Endothelial cell of umbilical vein (primary cell): ENCODE measurements at regions not wholly inside any gene's neighbourhood (a gene's known extent, or its start where the extent isn't known, plus 50 kb on each side); places are given as distances from the start of the nearest gene placed in this dataset.

ENCODE experiments used
- BruUV-seq: library from RNA; stranded (reverse); fragments of 400-500 nt; replicated peaks from 2 replicates; lab custom pipeline; 2021; lab: Mats Ljungman, UMichigan
- CTCF ChIA-PET: fragments of 300-600, 350-600 bp; sonication (Branson Sonifier 250); formaldehyde crosslinking; loops from one replicate; lab custom pipeline; 2021; ENCODE audit warnings: antibody characterized with exemption, inconsistent platforms; lab: Charles Lee
- POLR2A ChIA-PET: fragments of 300-600, 350-600 bp; sonication (Branson Sonifier 250); formaldehyde crosslinking; loops from one replicate; lab custom pipeline; 2021; ENCODE audit warnings: antibody characterized with exemption, inconsistent platforms; lab: Charles Lee
- DNase-seq: peaks from one replicate; pipeline ENCODE4 v3.0.0-alpha.2; 2011; ENCODE audit warnings: low read depth, low spot score
- FAIRE-seq: peaks from 2 replicates; lab custom pipeline; 2011; peaks lifted over from hg19 to GRCh38; lab: Jason Lieb, UNC
- H2AFZ ChIP-seq: 2 replicates; pipeline ENCODE4 v1.6.0; 2012; ENCODE audit warnings: low read depth, low read length, control low read depth, inconsistent platforms
- H3K27ac ChIP-seq: 2 replicates; pipeline ENCODE4 v1.5.1; 2011; ENCODE audit warnings: low read depth, mild to moderate bottlenecking, control low read depth, low read length, moderate library complexity; ENCODE audit not compliant: insufficient read depth
- H3K27me3 ChIP-seq, 2 experiments: 2 replicates each; pipeline versions ENCODE4 v1.6.0 to v1.6.1; 2011; ENCODE audit warnings: low read length in 2 of 2, mixed read lengths in 1 of 2; ENCODE audit not compliant: control insufficient read depth in 2 of 2, insufficient read depth in 2 of 2
- H3K36me3 ChIP-seq, 2 experiments: 2 replicates in 1 of 2; 3 replicates in 1 of 2; pipeline ENCODE4 v1.5.1; 2011; ENCODE audit warnings: low read length in 2 of 2, mild to moderate bottlenecking in 1 of 2, moderate library complexity in 1 of 2; ENCODE audit not compliant: control insufficient read depth in 2 of 2, insufficient read depth in 2 of 2; ENCODE audit errors: extremely low read depth in 1 of 2
- H3K4me1 ChIP-seq: 3 replicates; pipeline ENCODE4 v1.5.1; 2011; ENCODE audit warnings: mild to moderate bottlenecking, low read length; ENCODE audit not compliant: control insufficient read depth, insufficient read depth; ENCODE audit errors: extremely low read depth
- H3K4me2 ChIP-seq: 2 replicates; pipeline ENCODE4 v1.6.1; 2011; ENCODE audit warnings: low read length, control low read depth, mixed read lengths; ENCODE audit not compliant: insufficient read depth
- H3K4me3 ChIP-seq, 3 experiments: fragments of 200-600 bp in 1 of 3; sonication (generic), shearing (Covaris generic) in 1 of 3; replicated peaks in 1 of 3; 2 replicates each; pipeline ENCODE4 v1.5.1; 2011 to 2016; ENCODE audit warnings: control low read depth in 3 of 3, low read length in 3 of 3, mild to moderate bottlenecking in 2 of 3, inconsistent platforms in 1 of 3, low read depth in 1 of 3, moderate library complexity in 1 of 3; ENCODE audit not compliant: insufficient read depth in 1 of 3
- H3K79me2 ChIP-seq: 2 replicates; pipeline ENCODE4 v1.6.0; 2012; ENCODE audit warnings: low read length, inconsistent platforms; ENCODE audit not compliant: control insufficient read depth, insufficient read depth
- H3K9ac ChIP-seq: replicated peaks from 2 replicates; pipeline ENCODE3; 2011; ENCODE audit warnings: low read length, control low read depth; ENCODE audit not compliant: insufficient read depth; ENCODE audit errors: extremely low read depth
- H3K9me1 ChIP-seq: replicated peaks from 3 replicates; pipeline ENCODE4 v1.6.0; 2011; ENCODE audit warnings: mild to moderate bottlenecking, low read length; ENCODE audit not compliant: control insufficient read depth, insufficient read depth; ENCODE audit errors: extremely low read depth
- H3K9me3 ChIP-seq: replicated peaks from 2 replicates; pipeline ENCODE4 v1.5.1; 2012; ENCODE audit warnings: low read length, inconsistent platforms; ENCODE audit not compliant: control insufficient read depth, insufficient read depth
- H4K20me1 ChIP-seq: replicated peaks from 2 replicates; pipeline ENCODE3; 2011; ENCODE audit warnings: mild to moderate bottlenecking, low read length; ENCODE audit not compliant: control insufficient read depth, insufficient read depth; ENCODE audit errors: extremely low read depth
- EZH2 ChIP-seq: IDR thresholded peaks from 2 replicates; pipeline ENCODE4 v1.6.1; 2012; ENCODE audit warnings: borderline replicate concordance, low read depth, mild to moderate bottlenecking, moderate library complexity, low read length, inconsistent platforms; ENCODE audit not compliant: severe bottlenecking
- FOS ChIP-seq: IDR thresholded peaks from 2 replicates; pipeline ENCODE4 v1.6.1; 2011; ENCODE audit warnings: mild to moderate bottlenecking, low read length, moderate library complexity, borderline replicate concordance; ENCODE audit not compliant: insufficient read depth
- GATA2 ChIP-seq: IDR thresholded peaks from 2 replicates; pipeline ENCODE4 v1.7.0; 2011; ENCODE audit warnings: low read depth, mild to moderate bottlenecking, moderate library complexity, mixed read lengths, low read length; ENCODE audit not compliant: insufficient read length, insufficient read depth
- JUN ChIP-seq: IDR thresholded peaks from 2 replicates; pipeline ENCODE4 v1.6.1; 2011; ENCODE audit warnings: borderline replicate concordance, low read depth; ENCODE audit not compliant: insufficient read length, insufficient read depth
- MYC ChIP-seq: IDR thresholded peaks from one replicate; pipeline ENCODE4 v1.6.1; 2011; ENCODE audit warnings: mild to moderate bottlenecking, low read depth, low read length
- POLR2A ChIP-seq: IDR thresholded peaks from 2 replicates; pipeline ENCODE4 v1.6.1; 2012; ENCODE audit warnings: low read depth, mild to moderate bottlenecking, control low read depth, low read length
- POLR2AphosphoS5 ChIP-seq: IDR thresholded peaks from 2 replicates; pipeline ENCODE4 v1.6.1; 2012; ENCODE audit warnings: low read depth, mild to moderate bottlenecking, control low read depth, low read length, moderate library complexity; ENCODE audit not compliant: insufficient read depth
- dilution Hi-C: fragments of 300-500 bp; cut with MboI; formaldehyde crosslinking; loops from one replicate; pipeline ENCODE4 v1.15.0; 2019; ENCODE audit warnings: low sequenced_read_pairs; ENCODE audit not compliant: extremely low pct_ligation_motif_present
- intact Hi-C: fragments of 100-400 bp; cut with micrococcal nuclease; formaldehyde crosslinking; loops from one replicate; pipeline ENCODE4 v1.10.0; 2022
- TF ChIP-seq, protein P1 (sequence below), 2 donors: IDR thresholded peaks; 1 replicate in 1 of 2; 2 replicates in 1 of 2; pipeline ENCODE4 v1.5.1; 2011; ENCODE audit warnings: low read length in 2 of 2, mild to moderate bottlenecking in 2 of 2, moderate library complexity in 2 of 2, control low read depth in 1 of 2, inconsistent platforms in 1 of 2, low read depth in 1 of 2; ENCODE audit not compliant: insufficient read depth in 1 of 2; ENCODE audit errors: extremely low read depth in 1 of 2
- TF ChIP-seq, protein P2 (sequence below): IDR thresholded peaks from 2 replicates; pipeline ENCODE4 v1.6.1; 2011; ENCODE audit not compliant: insufficient read depth, insufficient read length

DNA sequence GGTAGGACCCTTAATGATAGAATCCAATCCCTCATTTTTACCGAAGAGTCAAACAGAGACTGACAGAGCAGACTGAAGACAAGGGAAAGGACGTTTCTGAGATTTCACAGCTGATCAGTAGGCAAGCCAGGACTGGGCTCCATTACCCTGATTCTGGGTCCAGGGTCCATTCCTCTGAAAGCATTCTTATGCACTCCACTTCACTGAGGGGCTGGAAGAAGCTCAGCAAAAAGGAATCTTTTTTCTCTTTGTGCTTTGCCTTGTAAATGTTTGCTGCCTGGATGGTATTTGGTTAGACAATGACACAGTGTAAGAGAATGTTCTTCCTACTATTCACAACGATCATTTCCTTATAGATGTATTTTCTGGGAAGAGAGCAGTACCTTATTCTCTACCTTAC lies 331.3 kb upstream of the PROX1 start:
- DNase-seq (no peak), FAIRE-seq (no peak)
- no TSS peak for BruUV-seq
- no peaks in the 10 kb centered on the region for H3K36me3 ChIP-seq
- H3K9me3 ChIP-seq: no peaks in the 10 kb centered on the region
- dilution Hi-C loops (no loop called here), intact Hi-C loops (no loop called here)
- no peaks in the 10 kb centered on the region for H3K79me2 ChIP-seq
- POLR2A ChIA-PET: no interaction called here
- H2AFZ ChIP-seq: no peak overlapping the region
- no peaks in the 10 kb centered on the region for H3K9me1 ChIP-seq
- no peak overlapping the region for H3K9ac ChIP-seq
- TF ChIP-seq MYC: no peak
- TF ChIP-seq FOS: no peak
- TF ChIP-seq, protein P1, sequence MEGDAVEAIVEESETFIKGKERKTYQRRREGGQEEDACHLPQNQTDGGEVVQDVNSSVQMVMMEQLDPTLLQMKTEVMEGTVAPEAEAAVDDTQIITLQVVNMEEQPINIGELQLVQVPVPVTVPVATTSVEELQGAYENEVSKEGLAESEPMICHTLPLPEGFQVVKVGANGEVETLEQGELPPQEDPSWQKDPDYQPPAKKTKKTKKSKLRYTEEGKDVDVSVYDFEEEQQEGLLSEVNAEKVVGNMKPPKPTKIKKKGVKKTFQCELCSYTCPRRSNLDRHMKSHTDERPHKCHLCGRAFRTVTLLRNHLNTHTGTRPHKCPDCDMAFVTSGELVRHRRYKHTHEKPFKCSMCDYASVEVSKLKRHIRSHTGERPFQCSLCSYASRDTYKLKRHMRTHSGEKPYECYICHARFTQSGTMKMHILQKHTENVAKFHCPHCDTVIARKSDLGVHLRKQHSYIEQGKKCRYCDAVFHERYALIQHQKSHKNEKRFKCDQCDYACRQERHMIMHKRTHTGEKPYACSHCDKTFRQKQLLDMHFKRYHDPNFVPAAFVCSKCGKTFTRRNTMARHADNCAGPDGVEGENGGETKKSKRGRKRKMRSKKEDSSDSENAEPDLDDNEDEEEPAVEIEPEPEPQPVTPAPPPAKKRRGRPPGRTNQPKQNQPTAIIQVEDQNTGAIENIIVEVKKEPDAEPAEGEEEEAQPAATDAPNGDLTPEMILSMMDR (IDR thresholded peaks at IDR 0.05; ENCODE audit: extremely low read depth in 1 of 2, insufficient read depth in 1 of 2, low read depth in 1 of 2, low read length in 2 of 2): no peak
- TF ChIP-seq POLR2A: no peak
- TF ChIP-seq GATA2: no peak
- TF ChIP-seq POLR2AphosphoS5: no peak
- no peak for TF ChIP-seq JUN
- TF ChIP-seq, protein P2, sequence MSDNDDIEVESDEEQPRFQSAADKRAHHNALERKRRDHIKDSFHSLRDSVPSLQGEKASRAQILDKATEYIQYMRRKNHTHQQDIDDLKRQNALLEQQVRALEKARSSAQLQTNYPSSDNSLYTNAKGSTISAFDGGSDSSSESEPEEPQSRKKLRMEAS: no peak
- TF ChIP-seq EZH2: no peak
- H3K4me1 ChIP-seq: no peaks in the 10 kb centered on the region
- no peak overlapping the region for H3K4me3 ChIP-seq
- CTCF ChIA-PET: no interaction called here
- no peak overlapping the region for H3K4me2 ChIP-seq
- H3K27ac ChIP-seq: no peak overlapping the region
- H4K20me1 ChIP-seq: no peaks in the 10 kb centered on the region
- H3K27me3 ChIP-seq: no peaks in the 10 kb centered on the region
